ENCODE measurements at regions not wholly inside any gene's neighbourhood (a gene's known extent, or its start where the extent isn't known, plus 50 kb on each side); places are given as distances from the start of the nearest gene placed in this dataset.
"Not testable (repeated sequence)": the region's sequence is repeated elsewhere in the genome, so short reads cannot be mapped to it uniquely, and the experiment has no call there.

GRCh38 chr12:84117190-84117589, 795.4 kb downstream of the SLC6A15 start:
- H3K9me3 ChIP-seq (ENCODE audit: control insufficient read depth, insufficient read depth, low read length) = no peaks in the 10 kb centered on the region
- CTCF ChIA-PET = no interaction called here

DNA sequence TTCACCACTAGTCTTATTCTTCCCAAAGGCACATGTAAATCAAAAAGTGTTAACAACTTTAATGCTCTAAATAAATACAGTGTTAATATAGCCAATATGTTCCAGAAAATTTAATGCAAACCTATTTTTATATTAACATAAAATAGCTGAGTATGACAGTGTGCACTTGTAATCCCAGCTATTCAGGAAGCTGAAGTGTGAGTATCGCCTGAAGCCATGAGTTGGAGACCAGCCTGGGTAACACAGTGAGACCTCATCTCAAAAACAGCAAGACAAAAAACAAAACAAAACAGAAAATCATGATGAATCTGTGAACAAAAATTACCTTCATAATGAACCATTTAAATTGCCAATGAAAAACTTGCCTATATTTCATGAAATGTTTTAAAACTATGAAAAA, 798.9 kb downstream of the SLC6A15 start:
- Histone ChIP-seq H3K27me3 (ENCODE audit: control insufficient read depth, insufficient read depth, low read length) (no peaks in the 10 kb centered on the region), H3K9me3 (ENCODE audit: control insufficient read depth, insufficient read depth, low read length) (no peaks in the 10 kb centered on the region), H3K4me3 (ENCODE audit: low read depth, low read length) (no peak overlapping the region), H3K27ac (ENCODE audit: low read depth, low read length) (no peak overlapping the region)
- ChIA-PET POLR2A (no interaction called here), CTCF (no interaction called here)
- TF ChIP-seq, protein P1, sequence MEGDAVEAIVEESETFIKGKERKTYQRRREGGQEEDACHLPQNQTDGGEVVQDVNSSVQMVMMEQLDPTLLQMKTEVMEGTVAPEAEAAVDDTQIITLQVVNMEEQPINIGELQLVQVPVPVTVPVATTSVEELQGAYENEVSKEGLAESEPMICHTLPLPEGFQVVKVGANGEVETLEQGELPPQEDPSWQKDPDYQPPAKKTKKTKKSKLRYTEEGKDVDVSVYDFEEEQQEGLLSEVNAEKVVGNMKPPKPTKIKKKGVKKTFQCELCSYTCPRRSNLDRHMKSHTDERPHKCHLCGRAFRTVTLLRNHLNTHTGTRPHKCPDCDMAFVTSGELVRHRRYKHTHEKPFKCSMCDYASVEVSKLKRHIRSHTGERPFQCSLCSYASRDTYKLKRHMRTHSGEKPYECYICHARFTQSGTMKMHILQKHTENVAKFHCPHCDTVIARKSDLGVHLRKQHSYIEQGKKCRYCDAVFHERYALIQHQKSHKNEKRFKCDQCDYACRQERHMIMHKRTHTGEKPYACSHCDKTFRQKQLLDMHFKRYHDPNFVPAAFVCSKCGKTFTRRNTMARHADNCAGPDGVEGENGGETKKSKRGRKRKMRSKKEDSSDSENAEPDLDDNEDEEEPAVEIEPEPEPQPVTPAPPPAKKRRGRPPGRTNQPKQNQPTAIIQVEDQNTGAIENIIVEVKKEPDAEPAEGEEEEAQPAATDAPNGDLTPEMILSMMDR (IDR thresholded peaks at IDR 0.05; ENCODE audit: low read depth, low read length) = no peak
- DNase-seq (ENCODE audit: low read depth, low spot score) = no peak

More at GRCh38 chr12:84117190-84117589, 795.4 kb downstream of the SLC6A15 start:
- TF ChIP-seq, protein P1 (IDR thresholded peaks at IDR 0.05; ENCODE audit: low read depth, low read length) = no peak
- Histone ChIP-seq H3K27me3 (ENCODE audit: control insufficient read depth, insufficient read depth, low read length) (no peaks in the 10 kb centered on the region), H3K27ac (ENCODE audit: low read depth, low read length) (no peak overlapping the region), H3K4me3 (ENCODE audit: low read depth, low read length) (no peak overlapping the region)
- DNase-seq (ENCODE audit: low read depth, low spot score) = no peak
- POLR2A ChIA-PET = no interaction called here

- CTCF ChIA-PET; H3K27ac ChIP-seq (ENCODE audit: low read depth, low read length); DNase-seq (ENCODE audit: low read depth, low spot score); H3K9me3 ChIP-seq (ENCODE audit: control insufficient read depth, insufficient read depth, low read length); H3K27me3 ChIP-seq (ENCODE audit: control insufficient read depth, insufficient read depth, low read length); POLR2A ChIA-PET; H3K4me3 ChIP-seq (ENCODE audit: low read depth, low read length): not testable (repeated sequence)
Observed at GRCh38 chr12:84103886-84104285, 808.7 kb downstream of the SLC6A15 start.

GRCh38 chr12:84101963-84102362, 810.6 kb downstream of the SLC6A15 start:
- CTCF ChIA-PET; POLR2A ChIA-PET; H3K27me3 ChIP-seq (ENCODE audit: control insufficient read depth, insufficient read depth, low read length); H3K4me3 ChIP-seq (ENCODE audit: low read depth, low read length); DNase-seq (ENCODE audit: low read depth, low spot score); H3K27ac ChIP-seq (ENCODE audit: low read depth, low read length): not testable (repeated sequence)
- H3K9me3 ChIP-seq (ENCODE audit: control insufficient read depth, insufficient read depth, low read length) = peaks cover 17% of the 10 kb centered on the region; the same call in 1 of the 2 replicates

DNA sequence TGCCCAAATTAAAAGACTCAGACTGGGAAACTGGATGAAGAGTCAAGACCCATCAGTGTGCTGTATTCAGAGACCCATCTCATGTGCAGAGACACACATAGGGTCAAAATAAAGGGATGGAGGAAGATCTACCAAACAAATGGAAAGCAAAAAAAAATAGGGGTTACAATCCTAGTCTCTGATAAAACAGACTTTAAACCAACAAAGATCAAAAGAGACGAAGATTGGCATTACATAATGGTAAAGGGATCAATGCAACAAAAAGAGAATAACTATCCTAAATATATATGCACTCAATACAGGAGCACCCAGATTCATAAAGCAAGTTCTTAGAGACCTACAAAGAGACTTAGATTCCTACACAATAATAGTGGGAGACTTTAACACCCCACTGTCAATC, 813.0 kb downstream of the SLC6A15 start:
- H3K4me3 ChIP-seq (ENCODE audit: low read depth, low read length); H3K27me3 ChIP-seq (ENCODE audit: control insufficient read depth, insufficient read depth, low read length); H3K27ac ChIP-seq (ENCODE audit: low read depth, low read length); DNase-seq (ENCODE audit: low read depth, low spot score); CTCF ChIA-PET; POLR2A ChIA-PET: not testable (repeated sequence)
- peaks cover 17% of the 10 kb centered on the region; the same call in 1 of the 2 replicates for H3K9me3 ChIP-seq (ENCODE audit: control insufficient read depth, insufficient read depth, low read length)

DNA sequence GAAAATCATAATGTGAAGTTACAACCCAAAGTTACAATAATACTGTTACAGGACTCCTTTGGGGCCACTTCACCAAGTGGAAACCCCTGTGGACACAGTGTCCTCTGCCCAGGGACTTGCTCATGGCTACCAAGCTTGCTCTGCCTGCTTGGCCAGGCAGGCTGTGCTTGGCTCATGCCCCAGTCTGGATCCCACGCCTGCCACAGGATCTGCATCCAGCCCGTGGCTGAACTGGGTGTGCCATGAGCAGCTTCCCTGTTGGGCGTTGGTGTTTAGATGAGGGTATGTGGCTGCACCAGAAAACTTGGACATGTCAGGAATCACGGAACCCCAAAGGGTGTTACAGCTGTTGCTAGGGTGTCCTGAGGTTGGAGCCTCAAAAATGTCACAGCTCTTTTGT, 820.9 kb downstream of the SLC6A15 start:
- TF ChIP-seq, protein P1 (IDR thresholded peaks at IDR 0.05; ENCODE audit: low read depth, low read length) = no peak
- DNase-seq (ENCODE audit: low read depth, low spot score) = no peak
- H3K27ac ChIP-seq (ENCODE audit: low read depth, low read length) = no peak overlapping the region
- H3K4me3 ChIP-seq (ENCODE audit: low read depth, low read length) = no peak overlapping the region
- peaks cover 3% of the 10 kb centered on the region; the same call in 1 of the 2 replicates for H3K9me3 ChIP-seq (ENCODE audit: control insufficient read depth, insufficient read depth, low read length)
- CTCF ChIA-PET = no interaction called here
- H3K27me3 ChIP-seq (ENCODE audit: control insufficient read depth, insufficient read depth, low read length) = no peaks in the 10 kb centered on the region
- POLR2A ChIA-PET = no interaction called here

DNA sequence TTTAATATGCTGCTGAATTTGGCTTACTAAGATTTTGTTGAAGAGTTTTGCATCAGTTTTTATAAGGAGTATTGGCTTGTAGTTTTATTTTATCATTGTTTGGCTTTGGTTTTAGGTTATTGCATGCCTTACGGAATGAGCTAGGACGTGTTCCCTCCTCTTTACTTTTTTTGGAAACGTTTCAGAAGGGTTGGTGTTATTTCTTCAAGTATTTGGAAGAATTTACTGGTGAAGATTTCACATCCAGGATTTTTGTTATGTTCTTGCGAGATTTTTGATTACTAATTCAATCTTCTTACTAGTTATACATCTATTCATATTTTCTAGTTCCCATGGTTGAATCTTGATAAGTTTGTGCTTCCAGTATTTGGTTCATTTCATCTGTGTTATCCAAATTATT, 823.2 kb downstream of the SLC6A15 start:
- H3K27ac ChIP-seq (ENCODE audit: low read depth, low read length) = no peak overlapping the region
- no peak overlapping the region for H3K4me3 ChIP-seq (ENCODE audit: low read depth, low read length)
- ChIA-PET CTCF (no interaction called here), POLR2A (no interaction called here)
- H3K9me3 ChIP-seq (ENCODE audit: control insufficient read depth, insufficient read depth, low read length) = peaks cover 3% of the 10 kb centered on the region; the same call in 1 of the 2 replicates
- H3K27me3 ChIP-seq (ENCODE audit: control insufficient read depth, insufficient read depth, low read length) = no peaks in the 10 kb centered on the region
- DNase-seq (ENCODE audit: low read depth, low spot score) = no peak
- TF ChIP-seq, protein P1 (IDR thresholded peaks at IDR 0.05; ENCODE audit: low read depth, low read length) = no peak

All from AG04450 (cell line).